Fibroblast of mammary gland (primary cell): ENCODE measurements at regions not wholly inside any gene's neighbourhood (a gene's known extent, or its start where the extent isn't known, plus 50 kb on each side); places are given as distances from the start of the nearest gene placed in this dataset.

ENCODE experiments used
- DNase-seq: peaks from one replicate; pipeline ENCODE4 v3.0.0-alpha.2; 2010; ENCODE audit warnings: low read depth
- H3K4me3 ChIP-seq: 2 replicates; pipeline ENCODE4 v1.5.1; 2011; ENCODE audit warnings: low read depth, mild to moderate bottlenecking, low read length, moderate library complexity; ENCODE audit not compliant: control insufficient read depth
- TF ChIP-seq, protein P1 (sequence below): conservative IDR thresholded peaks from 2 replicates; pipeline ENCODE4 v1.5.1; 2011; ENCODE audit warnings: low read depth, low read length, inconsistent platforms; ENCODE audit not compliant: control insufficient read depth, insufficient read depth

DNA sequence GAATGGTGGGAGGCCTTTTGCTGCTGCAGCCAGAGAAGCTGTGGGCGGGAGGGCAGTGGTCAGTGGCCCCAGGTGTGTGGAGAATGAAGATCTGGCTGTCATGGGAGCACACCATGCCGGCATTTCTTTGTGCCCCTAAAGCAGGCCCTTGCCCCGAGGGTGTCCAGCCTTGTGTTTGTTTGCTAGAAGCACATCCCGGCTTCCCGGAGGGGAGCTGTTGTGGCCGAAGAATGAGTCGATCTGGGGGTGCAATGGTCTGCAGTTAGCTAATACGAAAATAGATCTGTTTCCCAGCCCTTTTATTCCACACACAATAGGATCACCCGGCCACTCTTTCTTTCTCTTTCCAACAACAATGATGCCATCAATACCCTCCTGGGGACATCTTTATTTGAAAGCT is 228.8 kb downstream of the CBLN1 start:
- DNase-seq: no peak
- no peak overlapping the region for H3K4me3 ChIP-seq
- TF ChIP-seq, protein P1, sequence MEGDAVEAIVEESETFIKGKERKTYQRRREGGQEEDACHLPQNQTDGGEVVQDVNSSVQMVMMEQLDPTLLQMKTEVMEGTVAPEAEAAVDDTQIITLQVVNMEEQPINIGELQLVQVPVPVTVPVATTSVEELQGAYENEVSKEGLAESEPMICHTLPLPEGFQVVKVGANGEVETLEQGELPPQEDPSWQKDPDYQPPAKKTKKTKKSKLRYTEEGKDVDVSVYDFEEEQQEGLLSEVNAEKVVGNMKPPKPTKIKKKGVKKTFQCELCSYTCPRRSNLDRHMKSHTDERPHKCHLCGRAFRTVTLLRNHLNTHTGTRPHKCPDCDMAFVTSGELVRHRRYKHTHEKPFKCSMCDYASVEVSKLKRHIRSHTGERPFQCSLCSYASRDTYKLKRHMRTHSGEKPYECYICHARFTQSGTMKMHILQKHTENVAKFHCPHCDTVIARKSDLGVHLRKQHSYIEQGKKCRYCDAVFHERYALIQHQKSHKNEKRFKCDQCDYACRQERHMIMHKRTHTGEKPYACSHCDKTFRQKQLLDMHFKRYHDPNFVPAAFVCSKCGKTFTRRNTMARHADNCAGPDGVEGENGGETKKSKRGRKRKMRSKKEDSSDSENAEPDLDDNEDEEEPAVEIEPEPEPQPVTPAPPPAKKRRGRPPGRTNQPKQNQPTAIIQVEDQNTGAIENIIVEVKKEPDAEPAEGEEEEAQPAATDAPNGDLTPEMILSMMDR: no peak

DNA sequence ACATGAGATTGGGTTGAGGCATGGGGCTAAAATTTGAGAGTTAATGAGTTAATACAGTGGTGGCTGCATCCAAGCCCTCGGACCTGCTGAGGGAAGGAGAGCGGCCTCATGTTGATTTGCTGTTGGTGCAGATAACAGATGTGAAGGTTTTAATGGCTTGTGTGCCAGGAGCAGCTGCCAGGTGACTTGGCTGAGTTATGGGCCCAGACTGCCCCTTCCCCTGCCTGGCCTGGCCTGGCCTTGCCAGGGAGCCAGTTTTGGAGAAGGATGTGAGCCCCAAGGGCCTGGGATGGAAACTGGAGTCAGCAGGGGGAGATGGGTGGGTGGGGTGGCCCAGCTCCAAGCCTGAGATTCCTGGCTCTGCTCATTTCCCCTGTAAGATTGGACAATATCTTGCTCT is 230.1 kb downstream of the CBLN1 start:
- H3K4me3 ChIP-seq: no peak overlapping the region
- no peak for DNase-seq
- TF ChIP-seq, protein P1: no peak

DNA sequence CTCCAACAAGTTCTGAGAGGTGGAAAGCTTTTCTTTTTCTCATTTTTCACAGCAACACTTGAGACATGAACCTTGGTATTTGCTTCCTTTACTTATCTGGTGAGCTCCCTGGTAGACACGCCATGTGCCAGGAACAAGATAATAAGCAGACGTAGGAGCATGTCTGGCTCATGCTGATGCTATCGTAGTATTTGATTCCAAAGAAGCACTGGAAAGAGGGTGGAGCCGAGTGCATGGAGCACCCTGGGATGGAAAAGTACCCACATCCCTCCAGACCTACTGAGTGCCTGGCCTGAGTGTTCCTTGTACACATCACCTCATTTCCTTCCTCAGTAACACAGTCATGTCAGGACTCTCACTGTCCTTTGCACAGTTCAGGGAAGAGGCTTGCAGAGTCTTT is 231.0 kb downstream of the CBLN1 start:
- H3K4me3 ChIP-seq: no peak overlapping the region
- DNase-seq: peak; percentile 2
- TF ChIP-seq, protein P1: no peak

DNA sequence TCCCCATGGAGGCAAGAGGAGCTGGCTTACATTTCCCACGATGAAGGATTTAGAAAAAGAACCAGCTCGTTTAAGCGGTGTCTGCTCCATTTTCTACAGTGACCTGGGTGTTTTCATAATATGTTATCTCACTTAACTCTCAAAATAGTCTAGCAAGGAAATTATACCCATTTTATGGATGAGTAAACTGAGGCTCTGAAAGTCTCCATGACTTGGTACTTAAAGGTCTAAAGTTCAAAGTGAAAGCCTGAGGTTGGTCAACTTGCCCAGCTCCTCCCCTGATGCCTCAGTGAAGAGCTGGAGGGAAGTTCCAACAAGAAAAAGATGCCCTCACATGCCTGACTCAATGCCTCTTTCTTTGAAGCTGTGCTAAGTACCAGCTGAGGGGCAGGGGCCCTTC is 232.0 kb downstream of the CBLN1 start:
- H3K4me3 ChIP-seq: no peak overlapping the region
- no peak for DNase-seq
- TF ChIP-seq, protein P1: no peak

DNA sequence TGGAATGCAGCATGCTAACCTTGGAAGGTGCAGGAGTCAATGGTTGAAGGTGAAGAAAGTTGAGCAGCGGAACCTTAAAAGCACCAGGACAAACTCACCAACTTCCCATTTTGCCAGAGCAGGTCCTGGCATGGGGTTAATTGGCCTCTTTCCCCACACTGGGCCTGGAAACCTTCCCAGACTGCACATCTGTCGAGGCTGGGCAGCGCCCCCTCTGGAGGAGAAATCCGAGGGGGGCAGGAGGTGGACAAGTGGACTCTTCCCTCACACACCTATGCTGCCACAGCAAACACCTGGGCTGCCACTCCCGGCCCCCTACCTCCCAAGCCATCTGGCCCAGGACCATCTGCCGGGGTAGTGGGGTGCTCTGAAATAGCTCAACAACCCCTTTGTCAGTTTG is 232.4 kb downstream of the CBLN1 start:
- no peak overlapping the region for H3K4me3 ChIP-seq
- DNase-seq: no peak
- TF ChIP-seq, protein P1: no peak

DNA sequence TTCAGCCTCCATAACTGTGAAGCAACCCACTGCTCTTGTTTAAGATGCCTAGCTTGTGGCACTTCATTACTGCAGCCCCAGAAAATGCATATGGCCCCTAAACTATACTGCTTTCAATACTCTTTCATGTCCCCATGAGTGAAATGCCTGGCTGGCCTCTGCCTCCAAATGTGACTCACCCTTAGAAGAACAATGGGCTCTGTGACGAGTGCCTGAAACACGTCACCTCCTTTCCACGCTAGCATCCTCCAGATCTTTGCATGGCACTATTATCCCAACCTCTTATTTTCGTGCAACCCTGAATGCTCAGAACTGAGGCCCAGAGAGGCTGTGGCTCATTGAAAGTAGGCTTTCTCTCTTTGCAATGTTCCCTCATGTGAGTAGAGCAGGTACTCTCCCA is 233.1 kb downstream of the CBLN1 start:
- H3K4me3 ChIP-seq: no peak overlapping the region
- TF ChIP-seq, protein P1: no peak
- DNase-seq: no peak

DNA sequence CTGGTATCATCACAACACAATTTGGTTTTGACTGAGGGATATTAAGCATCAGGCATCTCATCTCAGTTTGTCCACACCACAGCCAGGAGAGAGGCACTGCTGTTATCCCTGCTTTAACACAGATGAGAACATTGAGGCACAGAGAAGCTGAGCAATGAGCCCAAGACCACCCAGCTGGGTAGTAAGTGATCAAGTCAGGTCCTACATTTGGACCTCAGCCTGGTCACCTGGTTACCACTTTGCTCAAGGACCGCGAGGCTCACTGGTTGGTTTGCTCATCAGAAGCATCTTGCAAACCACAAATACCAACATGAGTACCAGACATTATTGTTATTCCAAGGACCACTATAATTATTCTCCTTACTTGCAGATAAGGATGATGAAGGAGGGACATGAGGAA is 245.5 kb downstream of the CBLN1 start:
- TF ChIP-seq, protein P1: no peak
- no peak overlapping the region for H3K4me3 ChIP-seq
- no peak for DNase-seq
